ENCODE measurements at regions not wholly inside any gene's neighbourhood (a gene's known extent, or its start where the extent isn't known, plus 50 kb on each side); places are given as distances from the start of the nearest gene placed in this dataset.

GRCh38 chr2:196475611-196476010 lies 163.9 kb upstream of the CCDC150 start:
- Histone ChIP-seq H3K9me3 (no peaks in the 10 kb centered on the region), H3K36me3 (no peaks in the 10 kb centered on the region), H3K27me3 (no peaks in the 10 kb centered on the region), H3K4me1 (no peaks in the 10 kb centered on the region), H3K27ac (no peak overlapping the region), H3K4me3 (no peak overlapping the region)
- no peak for DNase-seq (ENCODE audit: extremely low spot score in 2 of 2)
- TF ChIP-seq, protein P1, sequence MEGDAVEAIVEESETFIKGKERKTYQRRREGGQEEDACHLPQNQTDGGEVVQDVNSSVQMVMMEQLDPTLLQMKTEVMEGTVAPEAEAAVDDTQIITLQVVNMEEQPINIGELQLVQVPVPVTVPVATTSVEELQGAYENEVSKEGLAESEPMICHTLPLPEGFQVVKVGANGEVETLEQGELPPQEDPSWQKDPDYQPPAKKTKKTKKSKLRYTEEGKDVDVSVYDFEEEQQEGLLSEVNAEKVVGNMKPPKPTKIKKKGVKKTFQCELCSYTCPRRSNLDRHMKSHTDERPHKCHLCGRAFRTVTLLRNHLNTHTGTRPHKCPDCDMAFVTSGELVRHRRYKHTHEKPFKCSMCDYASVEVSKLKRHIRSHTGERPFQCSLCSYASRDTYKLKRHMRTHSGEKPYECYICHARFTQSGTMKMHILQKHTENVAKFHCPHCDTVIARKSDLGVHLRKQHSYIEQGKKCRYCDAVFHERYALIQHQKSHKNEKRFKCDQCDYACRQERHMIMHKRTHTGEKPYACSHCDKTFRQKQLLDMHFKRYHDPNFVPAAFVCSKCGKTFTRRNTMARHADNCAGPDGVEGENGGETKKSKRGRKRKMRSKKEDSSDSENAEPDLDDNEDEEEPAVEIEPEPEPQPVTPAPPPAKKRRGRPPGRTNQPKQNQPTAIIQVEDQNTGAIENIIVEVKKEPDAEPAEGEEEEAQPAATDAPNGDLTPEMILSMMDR (IDR thresholded peaks at IDR 0.05) = no peak
- TF ChIP-seq POLR2A (IDR thresholded peaks at IDR 0.05) (no peak), POLR2AphosphoS5 (IDR thresholded peaks at IDR 0.05; ENCODE audit: insufficient read depth in 1 of 2, low read depth in 1 of 2) (no peak)
- intact Hi-C loops (cut with DNase I) = no loop called here

GRCh38 chr2:196478588-196478987 lies 160.9 kb upstream of the CCDC150 start:
- TF ChIP-seq, protein P1 (IDR thresholded peaks at IDR 0.05) = no peak
- DNase-seq (ENCODE audit: extremely low spot score in 2 of 2) = no peak
- Histone ChIP-seq H3K27ac (no peak overlapping the region), H3K27me3 (no peaks in the 10 kb centered on the region), H3K36me3 (no peaks in the 10 kb centered on the region), H3K4me1 (no peaks in the 10 kb centered on the region), H3K4me3 (no peak overlapping the region), H3K9me3 (no peaks in the 10 kb centered on the region)
- intact Hi-C loops (cut with DNase I) = no loop called here

GRCh38 chr2:196479350-196479749 lies 160.2 kb upstream of the CCDC150 start:
- TF ChIP-seq POLR2A (IDR thresholded peaks at IDR 0.05) = no peak
- TF ChIP-seq, protein P1 (IDR thresholded peaks at IDR 0.05) = no peak
- TF ChIP-seq POLR2AphosphoS5 (IDR thresholded peaks at IDR 0.05; ENCODE audit: insufficient read depth in 1 of 2, low read depth in 1 of 2) = no peak
- intact Hi-C loops (cut with DNase I) = no loop called here
- no peak for DNase-seq (ENCODE audit: extremely low spot score in 2 of 2)

DNA sequence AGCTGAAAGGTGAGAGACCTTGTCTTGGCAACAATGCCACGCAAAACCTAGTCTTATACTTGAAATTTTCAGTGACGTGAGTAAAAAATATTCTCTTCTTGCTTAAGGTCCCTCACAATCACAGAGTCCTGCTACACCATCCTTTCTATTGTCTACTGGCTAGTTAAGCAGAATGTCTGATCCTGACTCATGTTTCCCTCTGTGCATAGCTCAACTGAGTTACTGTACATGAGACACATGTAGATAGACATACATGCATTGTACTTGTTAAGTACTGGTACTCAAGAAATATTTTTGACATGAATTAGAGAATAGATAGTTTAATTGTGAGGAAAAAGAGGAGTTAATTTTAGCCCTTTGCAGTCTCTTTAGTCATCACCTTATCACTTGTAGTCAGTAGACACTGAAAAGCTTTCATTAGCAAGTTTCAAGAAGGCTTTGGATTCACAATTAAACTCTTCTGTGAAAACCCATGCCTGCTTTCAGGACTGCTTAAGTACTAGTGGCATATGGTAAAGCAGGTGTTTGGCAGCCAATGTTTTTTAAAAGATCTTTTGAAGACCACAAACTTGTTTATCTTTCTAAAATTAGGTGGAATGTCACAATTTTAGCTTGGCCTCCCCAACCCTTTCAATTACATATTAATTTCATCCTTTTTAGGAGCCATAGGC lies 158.7 kb upstream of the CCDC150 start:
- H3K27me3 ChIP-seq = no peaks in the 10 kb centered on the region
- no peaks in the 10 kb centered on the region for H3K9me3 ChIP-seq
- H3K4me3 ChIP-seq = no peak overlapping the region
- H3K36me3 ChIP-seq = no peaks in the 10 kb centered on the region
- H3K27ac ChIP-seq = no peak overlapping the region
- no peak for DNase-seq (ENCODE audit: extremely low spot score in 2 of 2)
- TF ChIP-seq, protein P1 (IDR thresholded peaks at IDR 0.05) = no peak
- TF ChIP-seq POLR2AphosphoS5 (IDR thresholded peaks at IDR 0.05; ENCODE audit: insufficient read depth in 1 of 2, low read depth in 1 of 2) = no peak
- no peak for TF ChIP-seq POLR2A (IDR thresholded peaks at IDR 0.05)
- no peaks in the 10 kb centered on the region for H3K4me1 ChIP-seq
- intact Hi-C loops (cut with DNase I) = no loop called here

More at GRCh38 chr2:196479350-196479749, 160.2 kb upstream of the CCDC150 start:
- Histone ChIP-seq H3K27ac (no peak overlapping the region), H3K4me1 (no peaks in the 10 kb centered on the region), H3K4me3 (no peak overlapping the region), H3K27me3 (no peaks in the 10 kb centered on the region), H3K9me3 (no peaks in the 10 kb centered on the region), H3K36me3 (no peaks in the 10 kb centered on the region)

DNA sequence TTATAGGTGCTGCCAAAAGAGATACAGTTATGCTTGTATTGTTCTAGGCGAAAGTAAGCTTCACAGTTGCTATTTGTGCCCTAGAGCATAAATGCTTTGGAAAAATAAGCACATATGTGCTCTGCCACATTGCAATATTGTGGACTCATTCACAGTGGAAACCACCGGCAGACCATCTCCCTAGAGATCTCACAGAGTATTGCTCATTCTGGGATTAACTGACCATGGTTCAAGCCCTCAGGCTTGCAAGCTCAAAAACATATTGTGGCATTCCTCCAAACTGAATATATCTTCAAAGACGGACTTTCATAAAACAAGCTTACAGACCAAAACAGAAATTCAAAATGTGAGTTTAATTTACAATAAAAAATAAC lies 158.2 kb upstream of the CCDC150 start:
- H3K27ac ChIP-seq = no peak overlapping the region
- no peak for DNase-seq (ENCODE audit: extremely low spot score in 2 of 2)
- no peaks in the 10 kb centered on the region for H3K27me3 ChIP-seq
- intact Hi-C loops (cut with DNase I) = no loop called here
- H3K9me3 ChIP-seq = no peaks in the 10 kb centered on the region
- no peaks in the 10 kb centered on the region for H3K4me1 ChIP-seq
- TF ChIP-seq, protein P1 (IDR thresholded peaks at IDR 0.05) = no peak
- TF ChIP-seq POLR2A (IDR thresholded peaks at IDR 0.05) (no peak), POLR2AphosphoS5 (IDR thresholded peaks at IDR 0.05; ENCODE audit: insufficient read depth in 1 of 2, low read depth in 1 of 2) (no peak)
- no peaks in the 10 kb centered on the region for H3K36me3 ChIP-seq
- no peak overlapping the region for H3K4me3 ChIP-seq

Data from vagina (tissue), 2 donors.